CD4-positive, CD25-positive, alpha-beta regulatory T cell (primary cell): ENCODE measurements at regions not wholly inside any gene's neighbourhood (a gene's known extent, or its start where the extent isn't known, plus 50 kb on each side); places are given as distances from the start of the nearest gene placed in this dataset.

Experiments used
- ATAC-seq, 2 donors: fragments of 150-1000 bp; cut with Tn5 transposase; one replicate each; pipeline ENCODE4 v1.10.0; 2021; ENCODE audit warnings: low read depth in 2 of 2, moderate number of reproducible peaks in 2 of 2, moderate library complexity in 1 of 2
- DNase-seq, 3 donors: peaks; one replicate each; pipeline versions ENCODE4 v3.0.0 to v3.0.0-alpha.2; 2012 to 2022; ENCODE audit warnings: mixed read lengths in 1 of 3
- H3K27ac ChIP-seq: one replicate; pipeline ENCODE4 v1.7.0; 2013; ENCODE audit warnings: mild to moderate bottlenecking, low read length; ENCODE audit not compliant: insufficient read depth, poor library complexity, severe bottlenecking
- H3K27me3 ChIP-seq: one replicate; pipeline ENCODE4 v1.7.0; 2013; ENCODE audit warnings: low read length; ENCODE audit not compliant: control insufficient read depth, insufficient read depth
- H3K36me3 ChIP-seq: one replicate; pipeline ENCODE4 v1.7.0; 2013; ENCODE audit warnings: mild to moderate bottlenecking, low read length, moderate library complexity; ENCODE audit not compliant: control insufficient read depth, insufficient read depth
- H3K4me1 ChIP-seq: 2 replicates; pipeline ENCODE4 v1.7.0; 2013; ENCODE audit warnings: mild to moderate bottlenecking, low read length; ENCODE audit not compliant: insufficient read depth, control insufficient read depth, poor library complexity, severe bottlenecking
- H3K4me3 ChIP-seq: one replicate; pipeline ENCODE4 v1.7.0; 2013; ENCODE audit warnings: low read depth, mild to moderate bottlenecking, low read length, moderate library complexity
- H3K9me3 ChIP-seq, 2 experiments: 1 replicate in 1 of 2; 2 replicates in 1 of 2; pipeline ENCODE4 v1.7.0; 2013; ENCODE audit warnings: low read length in 2 of 2, mild to moderate bottlenecking in 1 of 2, moderate library complexity in 1 of 2; ENCODE audit not compliant: control insufficient read depth in 2 of 2
- H3K27ac Mint-ChIP-seq, 3 donors: one replicate each; pipeline ENCODE4 v1.8.0; 2020 to 2022; ENCODE audit warnings: mild to moderate bottlenecking in 3 of 3, mixed read lengths in 3 of 3, moderate library complexity in 2 of 3
- H3K27me3 Mint-ChIP-seq: one replicate; pipeline ENCODE4 v1.8.0; 2022; ENCODE audit warnings: mild to moderate bottlenecking, mixed read lengths
- H3K36me3 Mint-ChIP-seq: one replicate; pipeline ENCODE4 v1.8.0; 2020; ENCODE audit warnings: mixed read lengths
- H3K4me1 Mint-ChIP-seq, 4 donors: one replicate each; pipeline ENCODE4 v1.8.0; 2020 to 2022; ENCODE audit warnings: mixed read lengths in 4 of 4, mild to moderate bottlenecking in 1 of 4
- H3K4me3 Mint-ChIP-seq, 4 donors: one replicate each; pipeline ENCODE4 v1.8.0; 2020 to 2022; ENCODE audit warnings: mild to moderate bottlenecking in 4 of 4, mixed read lengths in 4 of 4, moderate library complexity in 3 of 4
- H3K9me3 Mint-ChIP-seq, 7 donors: one replicate each; pipeline ENCODE4 v1.8.0; 2020 to 2022; ENCODE audit warnings: mixed read lengths in 7 of 7, mild to moderate bottlenecking in 3 of 7, moderate library complexity in 2 of 7

DNA sequence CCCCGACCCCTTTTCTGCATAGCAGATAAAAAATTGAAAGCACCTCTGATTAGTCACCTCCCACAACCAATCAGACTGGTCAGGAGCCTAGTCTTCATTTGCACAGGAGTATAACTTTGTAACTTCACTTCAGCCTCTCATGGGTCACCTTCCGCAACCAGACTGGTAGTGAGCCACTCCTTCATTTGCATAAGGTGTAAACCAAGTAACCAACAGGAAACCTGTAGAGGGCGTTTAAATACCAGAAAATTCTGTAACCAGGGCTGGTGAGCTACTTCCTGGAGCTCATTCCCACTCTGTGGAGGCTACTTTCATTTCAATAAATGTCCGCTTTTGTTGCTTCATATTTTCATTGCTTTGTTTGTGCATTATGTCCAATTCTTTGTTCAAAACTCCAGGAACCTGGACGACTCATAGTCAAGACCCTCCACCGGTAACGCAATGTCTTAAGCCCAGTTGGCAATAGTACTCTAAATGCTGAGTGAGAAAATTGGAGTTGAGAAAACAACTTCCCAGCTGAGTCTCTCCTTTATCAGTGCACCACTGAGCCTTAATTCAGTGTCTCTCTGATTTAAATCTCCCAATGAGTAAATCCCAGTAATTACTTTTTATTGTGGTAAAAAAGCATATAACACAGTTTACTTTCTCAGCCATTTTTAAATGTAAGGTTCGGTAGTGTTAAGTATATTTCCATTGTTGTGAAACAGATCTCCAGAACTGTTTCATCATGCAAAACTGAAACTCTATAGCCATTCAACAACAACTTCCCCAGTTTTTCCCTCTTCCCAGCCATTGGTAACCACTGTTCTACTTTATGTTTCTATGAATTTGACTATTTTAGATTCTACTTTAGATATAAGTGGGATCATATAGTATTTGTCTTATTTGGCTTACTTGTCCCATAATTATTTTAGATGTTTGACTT lies 392.7 kb upstream of the SLC8A1 start:
- Histone ChIP-seq H3K27me3 (no peaks in the 10 kb centered on the region), H3K9me3 (no peaks in the 10 kb centered on the region), H3K27ac (no peak overlapping the region), H3K36me3 (no peaks in the 10 kb centered on the region), H3K4me3 (no peak overlapping the region), H3K4me1 (no peaks in the 10 kb centered on the region)
- DNase-seq (peak in 1 of 3 donors; percentile 20), ATAC-seq (no peak)
- Mint-ChIP-seq H3K4me3 (peak overlapping the region in 1 of 4 donors; percentile 61), H3K4me1 (peaks cover 0 to 7% (median 0%) of the 10 kb centered on the region in 4 donors), H3K36me3 (no peaks in the 10 kb centered on the region), H3K27me3 (no peaks in the 10 kb centered on the region), H3K27ac (no peak overlapping the region), H3K9me3 (peaks cover 0 to 6% (median 0%) of the 10 kb centered on the region in 7 donors)

DNA sequence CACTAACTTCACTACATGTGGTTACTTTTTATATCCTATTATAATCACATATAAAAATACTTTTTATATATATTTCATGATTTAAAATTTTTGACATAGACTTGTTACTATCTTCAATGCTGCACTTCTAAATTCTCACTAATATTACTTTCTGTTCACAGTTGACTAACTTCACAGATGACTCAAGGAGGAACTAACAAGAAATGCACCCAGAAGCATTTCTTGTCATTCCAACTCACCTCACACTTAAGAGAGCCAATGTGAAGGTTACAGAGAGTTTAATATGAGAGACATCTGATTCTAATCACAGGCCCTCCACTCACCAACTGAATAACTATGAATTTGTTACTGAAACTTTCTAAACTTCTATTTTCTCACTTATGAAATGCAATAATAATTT lies 399.8 kb upstream of the SLC8A1 start:
- ATAC-seq, result no peak
- no peak overlapping the region for H3K27ac Mint-ChIP-seq

DNA sequence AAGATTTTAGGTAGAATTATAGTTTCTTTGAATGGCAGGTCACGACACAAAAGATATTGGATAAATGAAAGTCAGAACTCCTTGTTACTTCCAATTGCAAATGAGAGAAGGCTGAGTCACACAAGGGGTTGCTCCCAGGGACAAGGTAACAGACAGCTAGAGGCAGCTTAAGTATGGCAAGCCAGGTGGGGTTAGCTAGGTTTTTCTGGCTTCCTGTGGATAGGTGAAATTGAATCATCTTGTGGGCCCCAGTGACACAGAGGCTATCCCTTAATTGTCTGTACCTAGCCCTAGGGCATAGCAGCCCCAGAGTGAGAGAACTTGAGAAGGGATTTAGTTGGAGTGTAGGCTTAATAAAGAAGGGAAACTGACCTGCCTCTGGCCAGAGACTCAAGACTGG lies 407.7 kb upstream of the SLC8A1 start:
- Mint-ChIP-seq H3K27me3 (peaks cover 4% of the 10 kb centered on the region), H3K4me3 (no peak overlapping the region), H3K27ac (no peak overlapping the region), H3K36me3 (no peaks in the 10 kb centered on the region), H3K4me1 (no peaks in the 10 kb centered on the region), H3K9me3 (peaks cover 0 to 6% (median 3%) of the 10 kb centered on the region in 7 donors)
- Histone ChIP-seq H3K4me3 (no peak overlapping the region), H3K27ac (no peak overlapping the region), H3K36me3 (no peaks in the 10 kb centered on the region), H3K9me3 (no peaks in the 10 kb centered on the region), H3K4me1 (no peaks in the 10 kb centered on the region), H3K27me3 (no peaks in the 10 kb centered on the region)
- DNase-seq (no peak), ATAC-seq (no peak)

More for the DNA sequence above, 399.8 kb upstream of the SLC8A1 start:
- no peaks in the 10 kb centered on the region for H3K27me3 ChIP-seq
- no peaks in the 10 kb centered on the region for H3K36me3 ChIP-seq
- H3K36me3 Mint-ChIP-seq, result no peaks in the 10 kb centered on the region
- no peaks in the 10 kb centered on the region for H3K4me1 ChIP-seq
- no peak overlapping the region for H3K4me3 ChIP-seq
- H3K4me3 Mint-ChIP-seq, result no peak overlapping the region
- no peak for DNase-seq
- H3K9me3 ChIP-seq, result peaks cover 0 to 2% of the 10 kb centered on the region in 2 experiments
- peaks cover 0 to 10% (median 5%) of the 10 kb centered on the region in 7 donors for H3K9me3 Mint-ChIP-seq
- peaks cover 2% of the 10 kb centered on the region for H3K27me3 Mint-ChIP-seq
- H3K27ac ChIP-seq, result no peak overlapping the region
- peaks cover 0 to 7% (median 0%) of the 10 kb centered on the region in 4 donors for H3K4me1 Mint-ChIP-seq

DNA sequence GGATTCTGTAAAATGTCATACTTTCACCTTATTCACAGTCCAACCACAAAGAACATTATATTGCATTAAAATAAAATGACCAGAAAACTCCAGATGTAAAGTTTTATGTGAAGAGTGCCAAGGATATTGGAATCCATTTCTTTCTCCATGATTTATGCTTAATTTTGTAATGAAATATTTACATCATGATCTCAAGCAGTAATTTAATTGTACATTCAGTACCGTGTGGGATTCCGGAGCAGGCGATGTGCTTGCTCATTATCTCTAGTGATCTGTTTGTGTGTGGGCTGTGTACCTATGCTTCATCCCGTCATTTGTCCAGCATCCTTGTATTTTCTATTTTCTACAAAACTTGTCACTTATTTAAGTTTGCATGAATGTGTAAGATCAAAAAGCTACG lies 415.9 kb upstream of the SLC8A1 start:
- peaks cover 0 to 3% (median 0%) of the 10 kb centered on the region in 4 donors for H3K4me1 Mint-ChIP-seq
- Histone ChIP-seq H3K4me3 (no peak overlapping the region), H3K9me3 (no peaks in the 10 kb centered on the region), H3K27ac (no peak overlapping the region), H3K4me1 (no peaks in the 10 kb centered on the region), H3K36me3 (no peaks in the 10 kb centered on the region), H3K27me3 (no peaks in the 10 kb centered on the region)
- DNase-seq (no peak), ATAC-seq (no peak)
- H3K27me3 Mint-ChIP-seq, result no peaks in the 10 kb centered on the region
- no peak overlapping the region for H3K4me3 Mint-ChIP-seq
- peaks cover 0 to 5% (median 0%) of the 10 kb centered on the region in 7 donors for H3K9me3 Mint-ChIP-seq
- peak overlapping the region in 1 of 3 donors; percentile 67 for H3K27ac Mint-ChIP-seq
- H3K36me3 Mint-ChIP-seq, result no peaks in the 10 kb centered on the region

- ATAC-seq (no peak), DNase-seq (no peak)
- H3K9me3 Mint-ChIP-seq, result peaks cover 0 to 2% (median 0%) of the 10 kb centered on the region in 7 donors
- H3K36me3 Mint-ChIP-seq, result no peaks in the 10 kb centered on the region
- Histone ChIP-seq H3K27me3 (no peaks in the 10 kb centered on the region), H3K27ac (no peak overlapping the region), H3K4me1 (no peaks in the 10 kb centered on the region), H3K36me3 (no peaks in the 10 kb centered on the region), H3K4me3 (no peak overlapping the region), H3K9me3 (no peaks in the 10 kb centered on the region)
- peak overlapping the region in 2 of 4 donors; percentile 13 to 21 for H3K4me3 Mint-ChIP-seq
- H3K4me1 Mint-ChIP-seq, result peaks cover 0 to 3% (median 0%) of the 10 kb centered on the region in 4 donors
- no peaks in the 10 kb centered on the region for H3K27me3 Mint-ChIP-seq
- H3K27ac Mint-ChIP-seq, result no peak overlapping the region
Measured at GRCh38 chr2:40872580-40872979, 420.7 kb upstream of the SLC8A1 start.

GRCh38 chr2:40874380-40874779 lies 422.5 kb upstream of the SLC8A1 start:
- Mint-ChIP-seq H3K27me3 (no peaks in the 10 kb centered on the region), H3K4me3 (no peak overlapping the region), H3K9me3 (peaks cover 0 to 2% (median 0%) of the 10 kb centered on the region in 7 donors), H3K27ac (no peak overlapping the region), H3K36me3 (no peaks in the 10 kb centered on the region), H3K4me1 (peaks cover 0 to 3% (median 0%) of the 10 kb centered on the region in 4 donors)
- Histone ChIP-seq H3K27ac (no peak overlapping the region), H3K36me3 (no peaks in the 10 kb centered on the region), H3K27me3 (no peaks in the 10 kb centered on the region), H3K4me1 (no peaks in the 10 kb centered on the region), H3K4me3 (no peak overlapping the region), H3K9me3 (no peaks in the 10 kb centered on the region)
- ATAC-seq (no peak), DNase-seq (no peak)

DNA sequence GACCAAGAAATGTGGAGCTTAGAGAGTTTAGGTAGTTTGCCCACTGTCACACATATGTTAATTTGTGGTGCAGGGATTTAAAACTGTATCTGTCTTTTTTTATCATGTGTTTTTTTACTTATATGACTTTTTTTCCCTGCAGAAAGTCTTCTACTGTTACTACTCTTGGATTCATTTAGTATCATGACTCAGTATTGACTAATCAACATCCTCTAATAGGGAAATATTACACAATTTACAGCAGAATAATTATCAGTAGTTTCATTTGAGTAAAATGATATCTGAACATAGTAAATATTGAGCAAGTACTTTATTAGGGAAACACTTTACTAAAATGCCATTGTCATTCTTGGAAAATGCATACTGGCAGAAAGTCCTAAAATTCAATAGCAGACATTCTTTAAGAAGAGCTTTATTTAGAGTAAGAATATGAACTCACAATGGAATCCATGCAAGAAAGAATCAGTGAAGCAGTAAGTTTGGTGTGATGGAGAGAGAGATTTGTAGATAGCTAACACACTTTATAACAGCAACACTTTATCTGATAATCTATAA lies 425.9 kb upstream of the SLC8A1 start:
- H3K36me3 ChIP-seq, result no peaks in the 10 kb centered on the region
- no peak overlapping the region for H3K4me3 ChIP-seq
- H3K27me3 ChIP-seq, result no peaks in the 10 kb centered on the region
- H3K27ac ChIP-seq, result no peak overlapping the region
- Mint-ChIP-seq H3K4me1 (no peaks in the 10 kb centered on the region), H3K27ac (no peak overlapping the region), H3K4me3 (no peak overlapping the region), H3K36me3 (no peaks in the 10 kb centered on the region), H3K27me3 (no peaks in the 10 kb centered on the region), H3K9me3 (peaks cover 0 to 2% (median 0%) of the 10 kb centered on the region in 7 donors)
- no peaks in the 10 kb centered on the region for H3K4me1 ChIP-seq
- H3K9me3 ChIP-seq, result no peaks in the 10 kb centered on the region
- ATAC-seq, result no peak
- no peak for DNase-seq
